Sigmoid colon (tissue), 6 donors: ENCODE measurements at regions not wholly inside any gene's neighbourhood (a gene's known extent, or its start where the extent isn't known, plus 50 kb on each side); places are given as distances from the start of the nearest gene placed in this dataset.

ENCODE experiments used
- DNase-seq: peaks from one replicate; pipeline ENCODE4 v3.0.0-alpha.2; 2019
- H3K27ac ChIP-seq, 4 donors: fragments of 200-600 bp; sonication (generic); one replicate each; pipeline ENCODE4 v1.5.1; 2016 to 2019; ENCODE audit warnings: mild to moderate bottlenecking in 1 of 4
- H3K27me3 ChIP-seq, 3 donors: fragments of 200-600 bp; sonication (generic); one replicate each; pipeline ENCODE4 v1.5.1; 2019; ENCODE audit warnings: mild to moderate bottlenecking in 1 of 3
- H3K36me3 ChIP-seq, 4 donors: fragments of 200-600 bp; sonication (generic); one replicate each; pipeline ENCODE4 v1.5.1; 2016 to 2019
- H3K4me1 ChIP-seq, 4 donors: fragments of 200-600 bp; sonication (generic); one replicate each; pipeline ENCODE4 v1.5.1; 2017 to 2019
- H3K4me3 ChIP-seq, 4 donors: fragments of 200-600 bp; sonication (generic); one replicate each; pipeline ENCODE4 v1.5.1; 2017 to 2019; ENCODE audit warnings: mild to moderate bottlenecking in 2 of 4, moderate library complexity in 1 of 4
- H3K9me3 ChIP-seq, 4 donors: fragments of 200-600 bp in 3 of 4; sonication (generic) in 3 of 4; one replicate each; pipeline versions ENCODE4 v1.5.1 to v1.6.1; 2013 to 2019
- EP300 ChIP-seq, 4 donors: sonication (generic); formaldehyde crosslinking; IDR thresholded peaks; one replicate each; pipeline ENCODE4 v1.6.1; 2017; ENCODE audit warnings: antibody characterized with exemption in 4 of 4
- POLR2A ChIP-seq, 2 donors: fragments of 450-650 bp; IDR thresholded peaks; one replicate each; pipeline ENCODE4 v1.6.1; 2016; ENCODE audit warnings: antibody characterized with exemption in 2 of 2, mild to moderate bottlenecking in 2 of 2, moderate library complexity in 2 of 2
- POLR2AphosphoS5 ChIP-seq, 4 donors: sonication (generic); formaldehyde crosslinking; IDR thresholded peaks; one replicate each; pipeline ENCODE4 v1.6.1; 2017; ENCODE audit warnings: antibody characterized with exemption in 4 of 4
- WGBS, 2 donors: extraction: QIAGEN DNeasy Blood & Tissue Kit; methylation state at CpG; one replicate each; pipeline ENCODE4 v1.1.7; 2013; 5-methylcytosine and 5-hydroxymethylcytosine counted together
- intact Hi-C: fragments of 100-400 bp; cut with DNase I; formaldehyde crosslinking; loops from one replicate; pipeline ENCODE4 v1.15.1; 2023
- TF ChIP-seq, protein P1 (sequence below), 4 experiments: fragments of 450-650 bp in 3 of 4; fragments of 200-600 bp in 1 of 4; IDR thresholded peaks; one replicate each; pipeline ENCODE4 v1.5.1; 2016 to 2019; ENCODE audit warnings: antibody characterized with exemption in 4 of 4, mild to moderate bottlenecking in 3 of 4, moderate library complexity in 2 of 4
- donor health status: healthy with polysubstance abuse.
- donor health status: healthy.

DNA sequence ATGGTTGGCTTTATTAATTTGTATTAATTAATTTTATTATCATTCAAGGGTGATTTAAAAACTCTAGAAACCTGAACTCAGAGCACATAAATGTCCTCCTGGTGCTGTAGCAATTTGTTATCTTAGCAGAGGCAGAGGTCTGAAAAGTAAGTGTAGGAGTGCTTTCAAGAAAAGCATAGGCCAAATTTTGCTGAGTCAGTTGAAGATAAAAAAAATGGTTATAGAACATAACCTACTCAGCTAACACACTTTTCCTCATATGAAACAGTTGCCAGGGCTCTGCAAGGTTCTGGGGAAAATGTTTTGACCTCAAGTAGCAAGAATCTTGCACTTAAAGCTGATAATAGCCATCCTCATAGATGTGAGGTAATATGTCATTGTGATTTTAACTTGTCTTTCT, 53.5 kb upstream of the CHODL start:
- intact Hi-C loops, result no loop called here
- Histone ChIP-seq H3K36me3 (no peaks in the 10 kb centered on the region), H3K27me3 (no peaks in the 10 kb centered on the region), H3K9me3 (no peaks in the 10 kb centered on the region), H3K27ac (no peak overlapping the region), H3K4me1 (no peaks in the 10 kb centered on the region), H3K4me3 (no peak overlapping the region)
- no peak for DNase-seq
- TF ChIP-seq POLR2A (IDR thresholded peaks at IDR 0.05) (no peak), EP300 (IDR thresholded peaks at IDR 0.05) (no peak), POLR2AphosphoS5 (IDR thresholded peaks at IDR 0.05) (no peak)
- TF ChIP-seq, protein P1, sequence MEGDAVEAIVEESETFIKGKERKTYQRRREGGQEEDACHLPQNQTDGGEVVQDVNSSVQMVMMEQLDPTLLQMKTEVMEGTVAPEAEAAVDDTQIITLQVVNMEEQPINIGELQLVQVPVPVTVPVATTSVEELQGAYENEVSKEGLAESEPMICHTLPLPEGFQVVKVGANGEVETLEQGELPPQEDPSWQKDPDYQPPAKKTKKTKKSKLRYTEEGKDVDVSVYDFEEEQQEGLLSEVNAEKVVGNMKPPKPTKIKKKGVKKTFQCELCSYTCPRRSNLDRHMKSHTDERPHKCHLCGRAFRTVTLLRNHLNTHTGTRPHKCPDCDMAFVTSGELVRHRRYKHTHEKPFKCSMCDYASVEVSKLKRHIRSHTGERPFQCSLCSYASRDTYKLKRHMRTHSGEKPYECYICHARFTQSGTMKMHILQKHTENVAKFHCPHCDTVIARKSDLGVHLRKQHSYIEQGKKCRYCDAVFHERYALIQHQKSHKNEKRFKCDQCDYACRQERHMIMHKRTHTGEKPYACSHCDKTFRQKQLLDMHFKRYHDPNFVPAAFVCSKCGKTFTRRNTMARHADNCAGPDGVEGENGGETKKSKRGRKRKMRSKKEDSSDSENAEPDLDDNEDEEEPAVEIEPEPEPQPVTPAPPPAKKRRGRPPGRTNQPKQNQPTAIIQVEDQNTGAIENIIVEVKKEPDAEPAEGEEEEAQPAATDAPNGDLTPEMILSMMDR (IDR thresholded peaks at IDR 0.05), result no peak

DNA sequence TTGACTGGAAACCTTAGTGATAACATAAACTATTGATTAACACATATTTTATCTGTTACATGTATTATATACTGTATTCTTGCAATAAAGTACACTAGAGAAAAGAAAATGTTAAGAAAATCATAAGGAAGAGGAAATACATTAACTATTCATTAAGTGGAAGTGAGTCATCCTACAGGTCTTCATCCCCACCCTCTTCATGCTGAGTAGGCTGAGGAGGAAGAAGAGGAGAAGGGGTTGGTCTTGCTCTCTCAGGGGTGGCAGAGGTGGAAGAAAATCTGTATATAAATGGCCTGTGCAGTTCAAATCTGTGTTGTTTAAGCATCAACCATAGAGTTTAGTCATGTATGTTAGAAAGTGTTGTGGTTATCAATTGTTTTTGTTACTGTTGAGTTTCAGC, 66.1 kb upstream of the CHODL start:
- H3K4me3 ChIP-seq, result no peak overlapping the region
- no peaks in the 10 kb centered on the region for H3K27me3 ChIP-seq
- H3K9me3 ChIP-seq, result no peaks in the 10 kb centered on the region
- intact Hi-C loops, result no loop called here
- no peaks in the 10 kb centered on the region for H3K4me1 ChIP-seq
- TF ChIP-seq POLR2A (IDR thresholded peaks at IDR 0.05), result no peak
- no peak for TF ChIP-seq POLR2AphosphoS5 (IDR thresholded peaks at IDR 0.05)
- no peak for TF ChIP-seq EP300 (IDR thresholded peaks at IDR 0.05)
- TF ChIP-seq, protein P1 (IDR thresholded peaks at IDR 0.05), result no peak
- no peaks in the 10 kb centered on the region for H3K36me3 ChIP-seq
- DNase-seq, result no peak
- no peak overlapping the region for H3K27ac ChIP-seq

DNA sequence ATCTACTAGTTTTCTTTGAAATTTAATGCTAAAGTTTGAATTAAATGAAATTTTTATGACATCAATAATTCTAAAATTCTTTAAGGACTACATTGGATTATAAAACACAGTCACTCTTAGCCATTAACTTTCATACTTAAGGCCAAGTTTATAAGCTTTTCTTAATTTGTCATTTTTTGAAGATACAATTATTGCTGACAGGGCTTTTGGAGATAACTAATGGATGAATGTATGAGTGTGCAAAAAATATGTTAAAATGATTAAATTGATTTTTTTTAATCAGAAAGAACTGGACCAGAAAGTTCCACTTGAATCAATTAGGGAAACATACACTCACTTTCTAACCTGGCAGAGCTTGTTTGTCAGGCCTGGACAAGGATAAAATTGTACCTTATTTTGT, 70.3 kb upstream of the CHODL start:
- TF ChIP-seq EP300 (IDR thresholded peaks at IDR 0.05) (no peak), POLR2A (IDR thresholded peaks at IDR 0.05) (no peak), POLR2AphosphoS5 (IDR thresholded peaks at IDR 0.05) (no peak)
- TF ChIP-seq, protein P1 (IDR thresholded peaks at IDR 0.05), result no peak
- no peaks in the 10 kb centered on the region for H3K9me3 ChIP-seq
- no peaks in the 10 kb centered on the region for H3K36me3 ChIP-seq
- H3K27ac ChIP-seq, result no peak overlapping the region
- H3K27me3 ChIP-seq, result no peaks in the 10 kb centered on the region
- H3K4me1 ChIP-seq, result no peaks in the 10 kb centered on the region
- no peak overlapping the region for H3K4me3 ChIP-seq
- no peak for DNase-seq
- intact Hi-C loops, result no loop called here

DNA sequence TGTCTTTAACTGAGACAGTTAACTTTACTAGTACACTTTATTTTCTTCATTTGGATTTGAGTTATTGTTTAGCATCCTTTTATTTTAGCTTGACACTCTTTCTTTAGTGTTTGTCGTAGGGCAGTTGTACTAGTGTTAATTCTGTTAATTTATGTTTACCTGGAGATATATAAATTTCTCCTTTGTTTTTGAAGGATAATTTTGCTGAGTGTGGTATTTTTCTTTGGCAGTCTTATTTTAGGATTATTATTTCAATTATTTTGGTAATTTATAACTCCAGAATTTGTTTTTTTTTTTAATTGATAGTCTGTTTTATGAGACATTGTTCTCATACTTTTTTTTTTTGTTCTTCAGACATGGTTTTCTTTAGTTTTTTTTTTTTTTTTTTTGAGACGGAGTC, 73.8 kb upstream of the CHODL start:
- Histone ChIP-seq H3K36me3 (no peaks in the 10 kb centered on the region), H3K4me3 (no peak overlapping the region), H3K4me1 (no peaks in the 10 kb centered on the region), H3K27ac (no peak overlapping the region), H3K27me3 (no peaks in the 10 kb centered on the region), H3K9me3 (no peaks in the 10 kb centered on the region)
- intact Hi-C loops, result no loop called here
- DNase-seq, result no peak
- WGBS, 2 donors, result 90 to 93% methylated on average over 1 of the region's 2 CpGs
- no peak for TF ChIP-seq POLR2AphosphoS5 (IDR thresholded peaks at IDR 0.05)
- TF ChIP-seq, protein P1 (IDR thresholded peaks at IDR 0.05), result no peak
- no peak for TF ChIP-seq POLR2A (IDR thresholded peaks at IDR 0.05)
- no peak for TF ChIP-seq EP300 (IDR thresholded peaks at IDR 0.05)

DNA sequence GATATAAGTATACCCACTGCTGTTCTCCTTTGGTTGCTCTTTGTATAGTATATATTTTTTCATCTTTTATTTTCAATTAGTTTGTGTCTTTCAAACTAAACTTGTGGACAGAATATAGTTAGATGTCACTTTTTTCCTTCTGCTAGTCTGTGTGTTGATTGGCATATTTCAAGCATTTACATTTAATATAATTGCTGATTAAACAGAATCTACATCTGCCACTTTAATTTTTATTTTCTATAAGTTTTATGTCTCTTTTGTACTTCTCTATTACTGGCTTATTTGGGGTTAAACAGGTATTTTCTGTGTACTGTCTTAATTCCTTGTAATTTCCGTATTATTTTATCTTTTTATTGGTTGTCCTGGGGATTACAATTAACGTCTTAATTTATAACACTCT, 74.4 kb upstream of the CHODL start:
- WGBS, 2 donors, result 84 to 93% methylated on average over 2 of the region's 2 CpGs
- Histone ChIP-seq H3K36me3 (no peaks in the 10 kb centered on the region), H3K27me3 (no peaks in the 10 kb centered on the region), H3K4me1 (no peaks in the 10 kb centered on the region), H3K4me3 (no peak overlapping the region), H3K27ac (no peak overlapping the region), H3K9me3 (no peaks in the 10 kb centered on the region)
- intact Hi-C loops, result no loop called here
- no peak for DNase-seq
- TF ChIP-seq POLR2A (IDR thresholded peaks at IDR 0.05), result no peak
- TF ChIP-seq POLR2AphosphoS5 (IDR thresholded peaks at IDR 0.05), result no peak
- no peak for TF ChIP-seq EP300 (IDR thresholded peaks at IDR 0.05)
- TF ChIP-seq, protein P1 (IDR thresholded peaks at IDR 0.05), result no peak
